ENCODE measurements at regions not wholly inside any gene's neighbourhood (a gene's known extent, or its start where the extent isn't known, plus 50 kb on each side); places are given as distances from the start of the nearest gene placed in this dataset.
"Not testable (repeated sequence)": the region's sequence is repeated elsewhere in the genome, so short reads cannot be mapped to it uniquely, and the experiment has no call there.

DNA sequence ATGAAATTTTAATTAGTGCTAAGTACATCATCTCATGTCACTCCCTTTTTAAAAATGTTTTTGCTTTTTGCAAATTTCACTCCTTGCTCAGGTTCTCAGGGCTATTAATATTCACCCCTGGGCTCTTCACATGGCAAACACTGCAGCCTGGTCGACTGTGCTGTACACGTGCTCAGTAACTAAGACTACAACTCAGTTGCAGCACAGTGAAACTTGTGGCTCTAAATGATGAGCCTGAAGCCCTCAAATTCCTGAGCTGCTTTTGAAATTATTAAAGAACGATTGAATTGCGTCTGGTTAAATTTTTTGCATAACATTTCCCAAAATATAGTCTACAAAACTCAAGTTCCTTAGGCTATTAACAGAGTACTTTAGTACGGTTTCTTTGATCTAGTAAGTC lies 159.3 kb upstream of the C2CD4B start:
- Mint-ChIP-seq H3K4me1 (ENCODE audit: low read depth) (no peaks in the 10 kb centered on the region), H3K4me3 (no peak overlapping the region), H3K36me3 (no peaks in the 10 kb centered on the region), H3K27me3 (peaks cover 5% of the 10 kb centered on the region), H3K9me3 (ENCODE audit: low read depth) (no peaks in the 10 kb centered on the region), H3K27ac (no peak overlapping the region)

DNA sequence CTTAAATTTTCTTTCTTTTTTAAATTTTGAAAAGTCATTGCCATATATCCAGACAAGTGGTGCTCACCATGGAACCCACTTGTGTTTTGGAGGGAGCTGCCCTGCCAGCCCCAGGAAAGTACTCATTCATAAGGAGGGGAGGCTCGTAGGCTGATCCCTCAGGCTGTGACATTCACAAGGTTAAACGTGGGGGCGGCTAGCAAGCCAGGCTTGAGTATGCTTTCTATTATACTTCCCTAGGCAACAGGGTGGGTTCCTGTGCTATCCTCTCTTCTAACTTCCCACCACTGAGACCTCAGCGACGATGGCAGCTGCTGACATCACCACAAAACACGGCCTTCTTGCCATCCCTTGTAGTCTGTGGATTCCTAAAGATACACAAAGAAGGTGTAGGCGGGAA lies 160.5 kb upstream of the C2CD4B start:
- peaks cover 5% of the 10 kb centered on the region for H3K27me3 Mint-ChIP-seq
- no peaks in the 10 kb centered on the region for H3K9me3 Mint-ChIP-seq (ENCODE audit: low read depth)
- no peak overlapping the region for H3K27ac Mint-ChIP-seq
- no peaks in the 10 kb centered on the region for H3K4me1 Mint-ChIP-seq (ENCODE audit: low read depth)
- no peak overlapping the region for H3K4me3 Mint-ChIP-seq
- no peaks in the 10 kb centered on the region for H3K36me3 Mint-ChIP-seq

DNA sequence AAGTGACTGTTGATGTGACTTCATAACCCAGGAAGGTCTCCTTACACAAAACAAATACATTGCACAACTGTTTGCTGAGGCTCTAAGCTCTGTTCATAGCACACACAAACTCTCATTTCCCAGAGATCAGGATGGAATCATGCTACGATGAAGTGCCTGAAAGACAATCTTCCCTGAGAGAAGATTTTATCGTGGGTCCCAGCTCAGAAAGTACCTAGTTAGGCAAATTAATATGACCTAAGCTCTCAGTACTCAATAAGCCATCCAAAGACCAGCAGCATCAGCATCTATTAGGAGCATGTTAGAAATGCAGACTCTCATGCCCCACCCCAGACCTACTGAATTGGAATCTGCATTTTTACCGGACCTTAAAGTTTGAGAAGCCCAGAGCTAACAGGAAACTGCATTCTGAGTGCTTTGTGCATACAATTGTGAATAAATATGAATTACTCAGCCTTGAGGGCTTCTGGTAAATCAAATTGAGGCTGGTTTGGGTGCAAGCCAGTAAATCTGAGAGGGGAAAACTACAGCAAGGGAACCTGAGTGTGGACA lies 161.5 kb upstream of the C2CD4B start:
- Mint-ChIP-seq H3K27ac (no peak overlapping the region), H3K4me1 (ENCODE audit: low read depth) (no peaks in the 10 kb centered on the region), H3K9me3 (ENCODE audit: low read depth) (no peaks in the 10 kb centered on the region), H3K36me3 (no peaks in the 10 kb centered on the region), H3K27me3 (peaks cover 5% of the 10 kb centered on the region), H3K4me3 (no peak overlapping the region)

DNA sequence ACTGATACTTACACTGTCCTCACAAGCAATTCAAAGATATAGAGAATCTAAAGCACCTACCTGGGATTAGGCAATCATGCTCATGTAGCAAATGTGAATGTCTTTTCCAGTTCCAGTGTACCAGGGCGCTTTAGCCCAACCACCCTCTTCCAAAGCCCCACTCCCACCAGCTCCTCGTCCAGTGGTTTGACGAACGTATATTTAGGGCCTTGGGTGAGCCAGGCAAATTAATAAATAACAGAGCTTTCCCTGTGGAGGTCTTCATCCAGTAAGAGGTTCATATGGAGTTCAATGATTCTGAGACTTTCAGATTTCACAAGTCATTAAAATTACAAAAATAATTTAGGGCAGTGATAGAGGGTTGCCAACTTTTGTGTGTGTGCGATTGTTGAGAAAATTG lies 162.3 kb upstream of the C2CD4B start:
- Mint-ChIP-seq H3K4me3 (no peak overlapping the region), H3K9me3 (ENCODE audit: low read depth) (no peaks in the 10 kb centered on the region), H3K27ac (no peak overlapping the region), H3K4me1 (ENCODE audit: low read depth) (no peaks in the 10 kb centered on the region), H3K36me3 (no peaks in the 10 kb centered on the region), H3K27me3 (peaks cover 3% of the 10 kb centered on the region)

DNA sequence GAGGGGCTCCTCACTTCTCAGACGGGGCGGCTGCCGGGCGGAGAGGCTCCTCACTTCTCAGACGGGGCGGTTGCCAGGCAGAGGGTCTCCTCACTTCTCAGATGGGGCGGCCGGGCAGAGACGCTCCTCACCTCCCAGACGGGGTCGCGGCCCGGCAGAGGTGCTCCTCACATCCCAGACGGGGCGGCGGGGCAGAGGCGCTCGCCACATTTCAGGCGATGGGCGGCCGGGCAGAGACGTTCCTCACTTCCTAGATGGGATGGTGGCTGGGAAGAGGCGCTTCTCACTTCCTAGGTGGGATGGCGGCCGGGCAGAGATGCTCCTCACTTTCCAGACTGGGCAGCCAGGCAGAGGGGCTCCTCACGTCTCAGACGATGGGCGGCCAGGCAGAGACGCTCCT lies 167.4 kb upstream of the C2CD4B start:
- H3K27me3 Mint-ChIP-seq; H3K9me3 Mint-ChIP-seq (ENCODE audit: low read depth); H3K27ac Mint-ChIP-seq; H3K4me3 Mint-ChIP-seq; H3K4me1 Mint-ChIP-seq (ENCODE audit: low read depth); H3K36me3 Mint-ChIP-seq: not testable (repeated sequence)

DNA sequence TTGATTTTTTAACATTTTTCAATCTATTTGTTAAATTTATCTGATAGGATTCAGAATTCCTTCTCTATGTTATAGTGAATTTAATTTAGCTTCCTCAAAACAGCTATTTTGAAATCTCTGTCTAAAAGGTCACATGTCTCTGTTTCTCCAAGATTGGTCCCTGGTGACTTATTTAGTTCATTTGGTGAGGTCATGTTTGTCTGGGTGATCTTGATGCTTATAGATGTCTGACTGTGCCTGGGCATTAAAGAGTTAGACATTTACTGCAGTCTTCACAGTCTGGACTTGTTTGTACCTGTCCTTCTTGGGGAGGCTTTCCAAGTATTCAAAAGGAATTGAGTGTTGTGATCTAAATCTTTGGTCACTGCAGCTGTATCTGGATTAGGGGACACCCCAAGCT lies 169.5 kb upstream of the C2CD4B start:
- Mint-ChIP-seq H3K9me3 (ENCODE audit: low read depth) (peaks cover 7% of the 10 kb centered on the region), H3K27me3 (no peaks in the 10 kb centered on the region), H3K27ac (no peak overlapping the region), H3K36me3 (no peaks in the 10 kb centered on the region), H3K4me3 (no peak overlapping the region), H3K4me1 (ENCODE audit: low read depth) (no peaks in the 10 kb centered on the region)

GRCh38 chr15:62337934-62338333 lies 172.8 kb upstream of the C2CD4B start:
- Mint-ChIP-seq H3K4me3 (no peak overlapping the region), H3K4me1 (ENCODE audit: low read depth) (no peaks in the 10 kb centered on the region), H3K27ac (no peak overlapping the region), H3K36me3 (no peaks in the 10 kb centered on the region), H3K27me3 (no peaks in the 10 kb centered on the region), H3K9me3 (ENCODE audit: low read depth) (peaks cover 7% of the 10 kb centered on the region)

DNA sequence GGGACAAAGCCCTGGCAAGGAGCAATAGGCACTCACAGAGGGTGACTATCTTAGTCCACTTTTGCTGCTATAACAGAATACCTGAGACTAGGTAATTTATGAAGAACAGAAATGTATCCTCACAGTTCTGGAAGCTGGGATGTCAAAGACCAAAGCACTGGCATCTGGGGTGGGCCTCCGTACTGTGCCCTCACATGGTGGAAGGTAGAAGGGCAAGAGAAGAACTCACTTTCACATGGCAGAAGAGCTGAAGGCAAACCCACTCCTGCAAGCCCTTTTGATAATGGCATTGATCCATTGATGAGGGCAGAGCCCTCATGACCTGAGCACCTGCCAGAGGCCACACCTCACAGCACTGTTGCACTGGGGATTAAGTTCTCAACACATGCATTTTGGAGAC lies 173.4 kb upstream of the C2CD4B start:
- no peak overlapping the region for H3K4me3 Mint-ChIP-seq
- no peaks in the 10 kb centered on the region for H3K4me1 Mint-ChIP-seq (ENCODE audit: low read depth)
- no peaks in the 10 kb centered on the region for H3K36me3 Mint-ChIP-seq
- H3K9me3 Mint-ChIP-seq (ENCODE audit: low read depth): peaks cover 7% of the 10 kb centered on the region
- H3K27me3 Mint-ChIP-seq: no peaks in the 10 kb centered on the region
- H3K27ac Mint-ChIP-seq: no peak overlapping the region

DNA sequence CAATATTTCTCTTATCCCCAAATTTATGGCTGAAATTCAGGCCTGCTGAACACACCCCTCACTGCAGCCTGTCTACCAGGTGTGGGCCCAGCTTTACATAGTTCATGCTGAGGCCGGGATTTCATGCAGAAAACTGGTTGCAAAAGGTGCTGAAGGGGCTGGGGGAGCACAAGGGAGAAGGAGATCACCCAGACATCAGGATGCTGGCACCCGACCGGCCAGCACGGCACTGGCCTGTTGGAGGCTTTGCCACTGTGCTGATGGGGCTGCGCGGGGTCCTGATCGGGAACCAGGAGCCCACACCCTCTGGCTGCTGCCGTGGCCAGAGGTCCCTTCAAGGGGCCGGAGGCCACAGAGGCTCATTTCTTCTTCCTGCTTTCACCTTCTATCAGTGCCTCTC lies 177.9 kb upstream of the C2CD4B start:
- H3K9me3 Mint-ChIP-seq (ENCODE audit: low read depth): peaks cover 4% of the 10 kb centered on the region
- no peaks in the 10 kb centered on the region for H3K36me3 Mint-ChIP-seq
- H3K27me3 Mint-ChIP-seq: no peaks in the 10 kb centered on the region
- no peak overlapping the region for H3K4me3 Mint-ChIP-seq
- H3K27ac Mint-ChIP-seq: no peak overlapping the region
- peaks cover 8% of the 10 kb centered on the region for H3K4me1 Mint-ChIP-seq (ENCODE audit: low read depth)

GRCh38 chr15:62343397-62343796 lies 178.3 kb upstream of the C2CD4B start:
- Mint-ChIP-seq H3K27ac (no peak overlapping the region), H3K4me1 (ENCODE audit: low read depth) (peaks cover 8% of the 10 kb centered on the region), H3K4me3 (no peak overlapping the region), H3K9me3 (ENCODE audit: low read depth) (peaks cover 4% of the 10 kb centered on the region), H3K36me3 (no peaks in the 10 kb centered on the region), H3K27me3 (no peaks in the 10 kb centered on the region)

DNA sequence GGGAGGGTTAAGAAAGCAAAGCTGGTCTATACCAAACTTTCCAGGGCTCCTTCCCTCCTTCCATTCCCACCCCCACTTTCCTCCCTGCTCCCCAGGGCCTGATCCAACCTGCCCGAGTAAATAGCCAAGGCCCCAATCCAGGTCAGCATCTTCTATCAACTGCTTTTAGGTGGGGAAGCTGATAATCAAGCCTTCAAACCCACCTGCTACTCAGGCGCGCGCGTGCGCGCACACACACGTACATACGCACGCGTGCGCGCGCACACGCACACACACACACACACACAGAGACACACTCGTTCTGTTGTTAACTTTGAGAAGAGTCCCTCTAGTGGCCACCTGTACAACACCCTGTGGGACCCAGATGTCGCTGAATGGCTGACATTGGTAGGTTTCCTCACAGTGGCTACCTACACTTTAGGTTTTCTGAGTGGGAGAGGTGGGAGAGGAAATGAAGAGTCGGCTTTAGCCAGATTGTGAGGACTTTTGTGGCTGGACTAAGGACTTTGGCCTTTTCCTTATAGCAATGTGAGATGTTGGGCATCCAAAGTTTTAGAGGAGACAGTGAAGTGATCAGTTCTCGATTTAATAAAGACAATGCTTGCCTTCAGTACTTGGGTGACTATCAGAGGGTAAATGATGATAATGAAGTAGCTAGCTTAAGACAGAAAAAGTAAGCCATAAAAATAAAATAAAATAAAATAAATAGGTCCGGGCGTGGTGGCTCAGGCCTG lies 179.9 kb upstream of the C2CD4B start:
- H3K9me3 Mint-ChIP-seq (ENCODE audit: low read depth): peaks cover 4% of the 10 kb centered on the region
- peak overlapping the region; percentile 77 for H3K4me3 Mint-ChIP-seq
- no peaks in the 10 kb centered on the region for H3K27me3 Mint-ChIP-seq
- H3K27ac Mint-ChIP-seq: peak overlapping the region; percentile 52
- H3K36me3 Mint-ChIP-seq: no peaks in the 10 kb centered on the region
- H3K4me1 Mint-ChIP-seq (ENCODE audit: low read depth): peaks cover 8% of the 10 kb centered on the region

- H3K4me1 Mint-ChIP-seq (ENCODE audit: low read depth): peaks cover 8% of the 10 kb centered on the region
- no peaks in the 10 kb centered on the region for H3K27me3 Mint-ChIP-seq
- no peak overlapping the region for H3K4me3 Mint-ChIP-seq
- peaks cover 4% of the 10 kb centered on the region for H3K9me3 Mint-ChIP-seq (ENCODE audit: low read depth)
- H3K36me3 Mint-ChIP-seq: no peaks in the 10 kb centered on the region
- no peak overlapping the region for H3K27ac Mint-ChIP-seq
Measured at GRCh38 chr15:62346168-62346567, 181.1 kb upstream of the C2CD4B start.

- H3K4me3 Mint-ChIP-seq: no peak overlapping the region
- H3K27ac Mint-ChIP-seq: no peak overlapping the region
- H3K36me3 Mint-ChIP-seq: no peaks in the 10 kb centered on the region
- H3K4me1 Mint-ChIP-seq (ENCODE audit: low read depth): peaks cover 8% of the 10 kb centered on the region
- H3K27me3 Mint-ChIP-seq: no peaks in the 10 kb centered on the region
- peaks cover 4% of the 10 kb centered on the region for H3K9me3 Mint-ChIP-seq (ENCODE audit: low read depth)
Measured at GRCh38 chr15:62348118-62348517, 183.0 kb upstream of the C2CD4B start.

DNA sequence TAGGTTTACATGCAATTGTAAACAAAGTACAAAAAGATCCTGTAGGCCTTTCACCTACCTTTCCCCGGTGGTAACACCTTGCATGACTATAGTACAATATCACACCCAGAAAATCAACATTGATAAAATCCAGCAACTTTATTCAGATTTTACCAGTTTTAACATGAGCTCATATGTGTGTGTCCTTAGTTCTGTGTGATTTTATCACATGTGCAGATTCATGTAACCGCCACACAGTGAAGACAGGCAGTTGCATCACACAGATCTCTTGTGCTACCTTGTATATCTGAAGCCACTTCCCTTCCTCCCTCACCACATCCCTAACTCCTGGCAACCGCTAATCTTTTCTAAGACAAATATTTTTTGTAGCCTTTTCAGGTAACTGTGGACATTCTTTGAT lies 183.5 kb upstream of the C2CD4B start:
- Mint-ChIP-seq H3K4me3 (no peak overlapping the region), H3K4me1 (ENCODE audit: low read depth) (peaks cover 8% of the 10 kb centered on the region), H3K27ac (no peak overlapping the region), H3K9me3 (ENCODE audit: low read depth) (peaks cover 4% of the 10 kb centered on the region), H3K27me3 (no peaks in the 10 kb centered on the region), H3K36me3 (no peaks in the 10 kb centered on the region)

- Mint-ChIP-seq H3K9me3 (ENCODE audit: low read depth) (no peaks in the 10 kb centered on the region), H3K36me3 (no peaks in the 10 kb centered on the region), H3K4me3 (no peak overlapping the region), H3K4me1 (ENCODE audit: low read depth) (no peaks in the 10 kb centered on the region), H3K27ac (no peak overlapping the region), H3K27me3 (peaks cover 3% of the 10 kb centered on the region)
Measured at GRCh38 chr15:62352817-62353216, 187.7 kb upstream of the C2CD4B start.

DNA sequence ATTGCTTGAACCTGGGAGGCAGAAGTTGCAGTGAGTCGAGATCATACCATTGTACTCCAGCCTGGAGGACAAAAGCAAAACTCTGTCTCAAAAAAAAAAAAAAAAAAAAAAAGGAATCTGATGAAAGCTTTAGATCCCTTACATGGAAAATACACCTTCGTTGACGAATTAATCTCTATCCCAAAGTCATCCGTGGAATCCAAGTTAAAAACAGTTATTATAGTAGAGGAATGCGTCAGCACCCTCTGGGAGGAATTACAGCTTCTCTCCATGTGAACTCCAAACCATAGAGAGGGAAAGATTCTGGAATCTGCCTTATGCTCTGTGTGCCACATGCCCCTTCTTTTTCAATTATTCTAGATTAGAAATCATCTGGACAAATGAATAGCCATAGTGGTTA lies 192.3 kb upstream of the C2CD4B start:
- Mint-ChIP-seq H3K27me3 (peaks cover 10% of the 10 kb centered on the region), H3K9me3 (ENCODE audit: low read depth) (no peaks in the 10 kb centered on the region), H3K27ac (no peak overlapping the region), H3K36me3 (no peaks in the 10 kb centered on the region), H3K4me3 (no peak overlapping the region), H3K4me1 (ENCODE audit: low read depth) (no peaks in the 10 kb centered on the region)

Data from activated naive CD8-positive, alpha-beta T cell (primary cell).